GM12801 (cell line): ENCODE measurements at regions not wholly inside any gene's neighbourhood (a gene's known extent, or its start where the extent isn't known, plus 50 kb on each side); places are given as distances from the start of the nearest gene placed in this dataset.

Experiments
- CTCF ChIP-seq: IDR thresholded peaks from one replicate; pipeline ENCODE4 v1.5.1; 2011; ENCODE audit warnings: control low read depth; ENCODE audit not compliant: insufficient read length; ENCODE audit errors: extremely low read depth

GRCh38 chr2:16152928-16153753 lies 212.8 kb downstream of the MYCN start:
- no peak for TF ChIP-seq CTCF

GRCh38 chr2:16152071-16152927 lies 211.9 kb downstream of the MYCN start:
- TF ChIP-seq CTCF, result no peak

GRCh38 chr2:16151651-16152050 lies 211.3 kb downstream of the MYCN start:
- no peak for TF ChIP-seq CTCF

GRCh38 chr2:16151281-16151570 lies 210.9 kb downstream of the MYCN start:
- no peak for TF ChIP-seq CTCF

GRCh38 chr2:16150456-16151280 lies 210.3 kb downstream of the MYCN start:
- TF ChIP-seq CTCF, result no peak

- no peak for TF ChIP-seq CTCF
These were observed 209.2 kb downstream of the MYCN start for GRCh38 chr2:16149349-16150243.
